HG03139 (cell line): ENCODE measurements at regions not wholly inside any gene's neighbourhood (a gene's known extent, or its start where the extent isn't known, plus 50 kb on each side); places are given as distances from the start of the nearest gene placed in this dataset.
"Not testable (repeated sequence)": the region's sequence is repeated elsewhere in the genome, so short reads cannot be mapped to it uniquely, and the experiment has no call there.

ENCODE experiments used
- ATAC-seq: cut with Tn5 transposase; IDR thresholded peaks from one replicate; pipeline ENCODE4 v1.9.1; 2021; ENCODE audit not compliant: unreplicated experiment

- ATAC-seq, result no peak
Measured at GRCh38 chr3:162367429-162368260, 871.0 kb downstream of the OTOL1 start.

GRCh38 chr3:162368417-162368816 lies 871.8 kb downstream of the OTOL1 start:
- ATAC-seq, result no peak

GRCh38 chr3:162369306-162369705 lies 872.7 kb downstream of the OTOL1 start:
- no peak for ATAC-seq

- ATAC-seq, result no peak
Measured at GRCh38 chr3:162370141-162370540, 873.5 kb downstream of the OTOL1 start.

- no peak for ATAC-seq
Measured at GRCh38 chr3:162376761-162377160, 880.2 kb downstream of the OTOL1 start.

- ATAC-seq, result no peak
Measured at GRCh38 chr3:162377608-162378007, 881.0 kb downstream of the OTOL1 start.

- ATAC-seq, result no peak
Measured at GRCh38 chr3:162385387-162385786, 888.8 kb downstream of the OTOL1 start.

- no peak for ATAC-seq
Measured at GRCh38 chr3:162390891-162391290, 894.3 kb downstream of the OTOL1 start.

GRCh38 chr3:162391301-162391700 lies 894.7 kb downstream of the OTOL1 start:
- ATAC-seq, result no peak

- no peak for ATAC-seq
Measured at GRCh38 chr3:162395496-162395895, 898.9 kb downstream of the OTOL1 start.

- no peak for ATAC-seq
Measured at GRCh38 chr3:162398554-162398953, 901.9 kb downstream of the OTOL1 start.

- no peak for ATAC-seq
Measured at GRCh38 chr3:162400697-162401096, 904.1 kb downstream of the OTOL1 start.

- not testable (repeated sequence) for ATAC-seq
Measured at GRCh38 chr3:162411556-162411955, 914.9 kb downstream of the OTOL1 start.

- no peak for ATAC-seq
Measured at GRCh38 chr3:162421721-162422120, 925.1 kb downstream of the OTOL1 start.

GRCh38 chr3:162428192-162428591 lies 931.6 kb downstream of the OTOL1 start:
- no peak for ATAC-seq

GRCh38 chr3:162435750-162436149 lies 939.1 kb downstream of the OTOL1 start:
- ATAC-seq, result no peak

- ATAC-seq, result no peak
Measured at GRCh38 chr3:162436826-162437225, 940.2 kb downstream of the OTOL1 start.

- ATAC-seq, result no peak
Measured at GRCh38 chr3:162437480-162437879, 940.9 kb downstream of the OTOL1 start.

GRCh38 chr3:162441716-162442115 lies 945.1 kb downstream of the OTOL1 start:
- ATAC-seq, result no peak

- no peak for ATAC-seq
Measured at GRCh38 chr3:162443376-162443775, 946.8 kb downstream of the OTOL1 start.

- no peak for ATAC-seq
Measured at GRCh38 chr3:162468791-162469190, 972.2 kb downstream of the OTOL1 start.

GRCh38 chr3:162487138-162487537 lies 990.5 kb downstream of the OTOL1 start:
- ATAC-seq, result no peak

GRCh38 chr3:162489853-162490252 lies 993.2 kb downstream of the OTOL1 start:
- ATAC-seq, result no peak
